ENCODE measurements at regions not wholly inside any gene's neighbourhood (a gene's known extent, or its start where the extent isn't known, plus 50 kb on each side); places are given as distances from the start of the nearest gene placed in this dataset.

DNA sequence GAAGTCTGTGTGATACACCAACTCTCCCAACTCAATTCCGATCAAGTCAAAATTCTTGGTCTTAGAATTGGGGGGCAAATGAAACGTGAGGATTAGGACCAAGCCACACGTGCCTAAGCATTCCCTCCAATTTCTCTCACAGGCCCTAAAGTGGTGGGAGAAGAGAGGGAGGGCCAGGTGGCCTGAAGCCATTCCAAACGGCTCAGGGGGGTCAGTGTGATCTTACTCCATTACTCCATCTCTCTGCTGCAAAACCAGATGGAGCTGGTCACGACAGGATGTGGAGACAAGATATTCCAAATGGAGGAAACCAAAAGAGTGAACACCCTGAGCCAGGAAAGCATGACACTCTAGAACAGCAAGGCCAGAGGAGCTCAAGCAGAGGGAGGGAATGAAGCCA lies 195.4 kb downstream of the FOXO1 start:
- no peak for TF ChIP-seq ZNF175 (CRISPR knock-in tag; IDR thresholded peaks at IDR 0.05; ENCODE audit: low read depth)
- TF ChIP-seq TAF1 (IDR thresholded peaks at IDR 0.05; ENCODE audit: control insufficient read depth, extremely low read depth, insufficient read depth, low read length, severe bottlenecking) = no peak
- TF ChIP-seq, protein P1, sequence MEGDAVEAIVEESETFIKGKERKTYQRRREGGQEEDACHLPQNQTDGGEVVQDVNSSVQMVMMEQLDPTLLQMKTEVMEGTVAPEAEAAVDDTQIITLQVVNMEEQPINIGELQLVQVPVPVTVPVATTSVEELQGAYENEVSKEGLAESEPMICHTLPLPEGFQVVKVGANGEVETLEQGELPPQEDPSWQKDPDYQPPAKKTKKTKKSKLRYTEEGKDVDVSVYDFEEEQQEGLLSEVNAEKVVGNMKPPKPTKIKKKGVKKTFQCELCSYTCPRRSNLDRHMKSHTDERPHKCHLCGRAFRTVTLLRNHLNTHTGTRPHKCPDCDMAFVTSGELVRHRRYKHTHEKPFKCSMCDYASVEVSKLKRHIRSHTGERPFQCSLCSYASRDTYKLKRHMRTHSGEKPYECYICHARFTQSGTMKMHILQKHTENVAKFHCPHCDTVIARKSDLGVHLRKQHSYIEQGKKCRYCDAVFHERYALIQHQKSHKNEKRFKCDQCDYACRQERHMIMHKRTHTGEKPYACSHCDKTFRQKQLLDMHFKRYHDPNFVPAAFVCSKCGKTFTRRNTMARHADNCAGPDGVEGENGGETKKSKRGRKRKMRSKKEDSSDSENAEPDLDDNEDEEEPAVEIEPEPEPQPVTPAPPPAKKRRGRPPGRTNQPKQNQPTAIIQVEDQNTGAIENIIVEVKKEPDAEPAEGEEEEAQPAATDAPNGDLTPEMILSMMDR (IDR thresholded peaks at IDR 0.05 in 2 of 3, conservative IDR thresholded peaks at IDR 0.05 in 1 of 3; ENCODE audit: insufficient read depth in 2 of 3, low read depth in 1 of 3, low read length in 3 of 3) = no peak
- no peak for TF ChIP-seq NCOR1 (IDR thresholded peaks at IDR 0.05)
- no peak for TF ChIP-seq CHD2 (IDR thresholded peaks at IDR 0.05; ENCODE audit: low read depth, low read length)
- TF ChIP-seq HEY1 (CRISPR knock-in tag; IDR thresholded peaks at IDR 0.05; ENCODE audit: borderline replicate concordance) = no peak
- TF ChIP-seq, protein P2, sequence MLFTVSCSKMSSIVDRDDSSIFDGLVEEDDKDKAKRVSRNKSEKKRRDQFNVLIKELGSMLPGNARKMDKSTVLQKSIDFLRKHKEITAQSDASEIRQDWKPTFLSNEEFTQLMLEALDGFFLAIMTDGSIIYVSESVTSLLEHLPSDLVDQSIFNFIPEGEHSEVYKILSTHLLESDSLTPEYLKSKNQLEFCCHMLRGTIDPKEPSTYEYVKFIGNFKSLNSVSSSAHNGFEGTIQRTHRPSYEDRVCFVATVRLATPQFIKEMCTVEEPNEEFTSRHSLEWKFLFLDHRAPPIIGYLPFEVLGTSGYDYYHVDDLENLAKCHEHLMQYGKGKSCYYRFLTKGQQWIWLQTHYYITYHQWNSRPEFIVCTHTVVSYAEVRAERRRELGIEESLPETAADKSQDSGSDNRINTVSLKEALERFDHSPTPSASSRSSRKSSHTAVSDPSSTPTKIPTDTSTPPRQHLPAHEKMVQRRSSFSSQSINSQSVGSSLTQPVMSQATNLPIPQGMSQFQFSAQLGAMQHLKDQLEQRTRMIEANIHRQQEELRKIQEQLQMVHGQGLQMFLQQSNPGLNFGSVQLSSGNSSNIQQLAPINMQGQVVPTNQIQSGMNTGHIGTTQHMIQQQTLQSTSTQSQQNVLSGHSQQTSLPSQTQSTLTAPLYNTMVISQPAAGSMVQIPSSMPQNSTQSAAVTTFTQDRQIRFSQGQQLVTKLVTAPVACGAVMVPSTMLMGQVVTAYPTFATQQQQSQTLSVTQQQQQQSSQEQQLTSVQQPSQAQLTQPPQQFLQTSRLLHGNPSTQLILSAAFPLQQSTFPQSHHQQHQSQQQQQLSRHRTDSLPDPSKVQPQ (CRISPR knock-in tag; IDR thresholded peaks at IDR 0.05; ENCODE audit: borderline replicate concordance) = no peak
- TF ChIP-seq ATF7 (IDR thresholded peaks at IDR 0.05) = no peak
- TF ChIP-seq, protein P3, sequence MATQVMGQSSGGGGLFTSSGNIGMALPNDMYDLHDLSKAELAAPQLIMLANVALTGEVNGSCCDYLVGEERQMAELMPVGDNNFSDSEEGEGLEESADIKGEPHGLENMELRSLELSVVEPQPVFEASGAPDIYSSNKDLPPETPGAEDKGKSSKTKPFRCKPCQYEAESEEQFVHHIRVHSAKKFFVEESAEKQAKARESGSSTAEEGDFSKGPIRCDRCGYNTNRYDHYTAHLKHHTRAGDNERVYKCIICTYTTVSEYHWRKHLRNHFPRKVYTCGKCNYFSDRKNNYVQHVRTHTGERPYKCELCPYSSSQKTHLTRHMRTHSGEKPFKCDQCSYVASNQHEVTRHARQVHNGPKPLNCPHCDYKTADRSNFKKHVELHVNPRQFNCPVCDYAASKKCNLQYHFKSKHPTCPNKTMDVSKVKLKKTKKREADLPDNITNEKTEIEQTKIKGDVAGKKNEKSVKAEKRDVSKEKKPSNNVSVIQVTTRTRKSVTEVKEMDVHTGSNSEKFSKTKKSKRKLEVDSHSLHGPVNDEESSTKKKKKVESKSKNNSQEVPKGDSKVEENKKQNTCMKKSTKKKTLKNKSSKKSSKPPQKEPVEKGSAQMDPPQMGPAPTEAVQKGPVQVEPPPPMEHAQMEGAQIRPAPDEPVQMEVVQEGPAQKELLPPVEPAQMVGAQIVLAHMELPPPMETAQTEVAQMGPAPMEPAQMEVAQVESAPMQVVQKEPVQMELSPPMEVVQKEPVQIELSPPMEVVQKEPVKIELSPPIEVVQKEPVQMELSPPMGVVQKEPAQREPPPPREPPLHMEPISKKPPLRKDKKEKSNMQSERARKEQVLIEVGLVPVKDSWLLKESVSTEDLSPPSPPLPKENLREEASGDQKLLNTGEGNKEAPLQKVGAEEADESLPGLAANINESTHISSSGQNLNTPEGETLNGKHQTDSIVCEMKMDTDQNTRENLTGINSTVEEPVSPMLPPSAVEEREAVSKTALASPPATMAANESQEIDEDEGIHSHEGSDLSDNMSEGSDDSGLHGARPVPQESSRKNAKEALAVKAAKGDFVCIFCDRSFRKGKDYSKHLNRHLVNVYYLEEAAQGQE (IDR thresholded peaks at IDR 0.05; ENCODE audit: borderline replicate concordance) = no peak
- TF ChIP-seq, protein P3 (CRISPR knock-in tag; IDR thresholded peaks at IDR 0.05; ENCODE audit: low read depth) = no peak
